ENCODE measurements at regions not wholly inside any gene's neighbourhood (a gene's known extent, or its start where the extent isn't known, plus 50 kb on each side); places are given as distances from the start of the nearest gene placed in this dataset.
A peak's percentile ranks its signal among the peaks of the same experiment; 100 is the strongest.
"Not testable (repeated sequence)": the region's sequence is repeated elsewhere in the genome, so short reads cannot be mapped to it uniquely, and the experiment has no call there.

DNA sequence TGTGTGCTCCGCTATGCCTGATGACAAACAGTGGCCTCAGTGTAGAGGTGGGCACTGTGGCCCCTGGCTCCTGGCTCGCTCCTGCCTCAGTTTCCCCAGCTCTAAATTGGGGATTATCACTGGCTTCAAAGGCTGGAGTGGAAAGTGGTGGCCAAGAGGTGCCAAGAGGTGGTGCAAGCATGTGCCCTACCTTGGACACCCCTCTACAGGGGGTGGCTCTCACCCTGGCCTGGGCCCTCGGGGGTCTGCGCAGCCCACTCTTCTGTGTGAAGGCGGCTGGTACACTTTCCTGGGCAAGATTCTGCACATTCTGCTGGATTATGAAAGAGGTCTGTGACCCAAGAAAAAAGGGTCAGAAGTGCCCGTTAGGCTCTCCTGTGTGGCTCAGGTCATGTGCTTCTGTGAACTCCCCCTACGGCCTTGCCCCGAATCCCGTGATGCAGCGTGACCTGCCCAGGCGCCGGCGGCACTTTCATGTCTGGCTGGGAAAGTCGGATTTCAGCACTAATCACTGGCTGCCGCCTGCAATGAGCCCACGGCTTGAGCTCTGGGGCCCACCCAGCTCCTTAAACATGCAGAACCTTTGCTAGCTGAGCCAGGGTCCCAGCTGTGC is 57.3 kb upstream of the SPN start (continued):
- TF ChIP-seq, protein P1, sequence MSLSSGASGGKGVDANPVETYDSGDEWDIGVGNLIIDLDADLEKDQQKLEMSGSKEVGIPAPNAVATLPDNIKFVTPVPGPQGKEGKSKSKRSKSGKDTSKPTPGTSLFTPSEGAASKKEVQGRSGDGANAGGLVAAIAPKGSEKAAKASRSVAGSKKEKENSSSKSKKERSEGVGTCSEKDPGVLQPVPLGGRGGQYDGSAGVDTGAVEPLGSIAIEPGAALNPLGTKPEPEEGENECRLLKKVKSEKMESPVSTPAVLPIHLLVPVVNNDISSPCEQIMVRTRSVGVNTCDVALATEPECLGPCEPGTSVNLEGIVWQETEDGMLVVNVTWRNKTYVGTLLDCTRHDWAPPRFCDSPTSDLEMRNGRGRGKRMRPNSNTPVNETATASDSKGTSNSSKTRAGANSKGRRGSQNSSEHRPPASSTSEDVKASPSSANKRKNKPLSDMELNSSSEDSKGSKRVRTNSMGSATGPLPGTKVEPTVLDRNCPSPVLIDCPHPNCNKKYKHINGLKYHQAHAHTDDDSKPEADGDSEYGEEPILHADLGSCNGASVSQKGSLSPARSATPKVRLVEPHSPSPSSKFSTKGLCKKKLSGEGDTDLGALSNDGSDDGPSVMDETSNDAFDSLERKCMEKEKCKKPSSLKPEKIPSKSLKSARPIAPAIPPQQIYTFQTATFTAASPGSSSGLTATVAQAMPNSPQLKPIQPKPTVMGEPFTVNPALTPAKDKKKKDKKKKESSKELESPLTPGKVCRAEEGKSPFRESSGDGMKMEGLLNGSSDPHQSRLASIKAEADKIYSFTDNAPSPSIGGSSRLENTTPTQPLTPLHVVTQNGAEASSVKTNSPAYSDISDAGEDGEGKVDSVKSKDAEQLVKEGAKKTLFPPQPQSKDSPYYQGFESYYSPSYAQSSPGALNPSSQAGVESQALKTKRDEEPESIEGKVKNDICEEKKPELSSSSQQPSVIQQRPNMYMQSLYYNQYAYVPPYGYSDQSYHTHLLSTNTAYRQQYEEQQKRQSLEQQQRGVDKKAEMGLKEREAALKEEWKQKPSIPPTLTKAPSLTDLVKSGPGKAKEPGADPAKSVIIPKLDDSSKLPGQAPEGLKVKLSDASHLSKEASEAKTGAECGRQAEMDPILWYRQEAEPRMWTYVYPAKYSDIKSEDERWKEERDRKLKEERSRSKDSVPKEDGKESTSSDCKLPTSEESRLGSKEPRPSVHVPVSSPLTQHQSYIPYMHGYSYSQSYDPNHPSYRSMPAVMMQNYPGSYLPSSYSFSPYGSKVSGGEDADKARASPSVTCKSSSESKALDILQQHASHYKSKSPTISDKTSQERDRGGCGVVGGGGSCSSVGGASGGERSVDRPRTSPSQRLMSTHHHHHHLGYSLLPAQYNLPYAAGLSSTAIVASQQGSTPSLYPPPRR (CRISPR knock-in tag; IDR thresholded peaks at IDR 0.05; ENCODE audit: borderline replicate concordance), result peak; percentile 78; the same call in 1 of the 2 replicates
- 0 out of 2 replicates have a peak, but pooled peaks have one; percentile 50 for TF ChIP-seq ZSCAN29 (CRISPR knock-in tag; conservative IDR thresholded peaks at IDR 0.05)
- TF ChIP-seq ZNF556 (CRISPR knock-in tag; IDR thresholded peaks at IDR 0.05; ENCODE audit: borderline replicate concordance), result 0 out of 2 replicates have a peak, but pooled peaks have one; percentile 37
- peak; percentile 73; the same call in 1 of the 2 replicates for TF ChIP-seq PPARG (CRISPR knock-in tag; conservative IDR thresholded peaks at IDR 0.05)
- TF ChIP-seq, protein P2, sequence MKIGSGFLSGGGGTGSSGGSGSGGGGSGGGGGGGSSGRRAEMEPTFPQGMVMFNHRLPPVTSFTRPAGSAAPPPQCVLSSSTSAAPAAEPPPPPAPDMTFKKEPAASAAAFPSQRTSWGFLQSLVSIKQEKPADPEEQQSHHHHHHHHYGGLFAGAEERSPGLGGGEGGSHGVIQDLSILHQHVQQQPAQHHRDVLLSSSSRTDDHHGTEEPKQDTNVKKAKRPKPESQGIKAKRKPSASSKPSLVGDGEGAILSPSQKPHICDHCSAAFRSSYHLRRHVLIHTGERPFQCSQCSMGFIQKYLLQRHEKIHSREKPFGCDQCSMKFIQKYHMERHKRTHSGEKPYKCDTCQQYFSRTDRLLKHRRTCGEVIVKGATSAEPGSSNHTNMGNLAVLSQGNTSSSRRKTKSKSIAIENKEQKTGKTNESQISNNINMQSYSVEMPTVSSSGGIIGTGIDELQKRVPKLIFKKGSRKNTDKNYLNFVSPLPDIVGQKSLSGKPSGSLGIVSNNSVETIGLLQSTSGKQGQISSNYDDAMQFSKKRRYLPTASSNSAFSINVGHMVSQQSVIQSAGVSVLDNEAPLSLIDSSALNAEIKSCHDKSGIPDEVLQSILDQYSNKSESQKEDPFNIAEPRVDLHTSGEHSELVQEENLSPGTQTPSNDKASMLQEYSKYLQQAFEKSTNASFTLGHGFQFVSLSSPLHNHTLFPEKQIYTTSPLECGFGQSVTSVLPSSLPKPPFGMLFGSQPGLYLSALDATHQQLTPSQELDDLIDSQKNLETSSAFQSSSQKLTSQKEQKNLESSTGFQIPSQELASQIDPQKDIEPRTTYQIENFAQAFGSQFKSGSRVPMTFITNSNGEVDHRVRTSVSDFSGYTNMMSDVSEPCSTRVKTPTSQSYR (CRISPR knock-in tag; IDR thresholded peaks at IDR 0.05; ENCODE audit: borderline replicate concordance), result peak; percentile 81
- TF ChIP-seq, protein P3, sequence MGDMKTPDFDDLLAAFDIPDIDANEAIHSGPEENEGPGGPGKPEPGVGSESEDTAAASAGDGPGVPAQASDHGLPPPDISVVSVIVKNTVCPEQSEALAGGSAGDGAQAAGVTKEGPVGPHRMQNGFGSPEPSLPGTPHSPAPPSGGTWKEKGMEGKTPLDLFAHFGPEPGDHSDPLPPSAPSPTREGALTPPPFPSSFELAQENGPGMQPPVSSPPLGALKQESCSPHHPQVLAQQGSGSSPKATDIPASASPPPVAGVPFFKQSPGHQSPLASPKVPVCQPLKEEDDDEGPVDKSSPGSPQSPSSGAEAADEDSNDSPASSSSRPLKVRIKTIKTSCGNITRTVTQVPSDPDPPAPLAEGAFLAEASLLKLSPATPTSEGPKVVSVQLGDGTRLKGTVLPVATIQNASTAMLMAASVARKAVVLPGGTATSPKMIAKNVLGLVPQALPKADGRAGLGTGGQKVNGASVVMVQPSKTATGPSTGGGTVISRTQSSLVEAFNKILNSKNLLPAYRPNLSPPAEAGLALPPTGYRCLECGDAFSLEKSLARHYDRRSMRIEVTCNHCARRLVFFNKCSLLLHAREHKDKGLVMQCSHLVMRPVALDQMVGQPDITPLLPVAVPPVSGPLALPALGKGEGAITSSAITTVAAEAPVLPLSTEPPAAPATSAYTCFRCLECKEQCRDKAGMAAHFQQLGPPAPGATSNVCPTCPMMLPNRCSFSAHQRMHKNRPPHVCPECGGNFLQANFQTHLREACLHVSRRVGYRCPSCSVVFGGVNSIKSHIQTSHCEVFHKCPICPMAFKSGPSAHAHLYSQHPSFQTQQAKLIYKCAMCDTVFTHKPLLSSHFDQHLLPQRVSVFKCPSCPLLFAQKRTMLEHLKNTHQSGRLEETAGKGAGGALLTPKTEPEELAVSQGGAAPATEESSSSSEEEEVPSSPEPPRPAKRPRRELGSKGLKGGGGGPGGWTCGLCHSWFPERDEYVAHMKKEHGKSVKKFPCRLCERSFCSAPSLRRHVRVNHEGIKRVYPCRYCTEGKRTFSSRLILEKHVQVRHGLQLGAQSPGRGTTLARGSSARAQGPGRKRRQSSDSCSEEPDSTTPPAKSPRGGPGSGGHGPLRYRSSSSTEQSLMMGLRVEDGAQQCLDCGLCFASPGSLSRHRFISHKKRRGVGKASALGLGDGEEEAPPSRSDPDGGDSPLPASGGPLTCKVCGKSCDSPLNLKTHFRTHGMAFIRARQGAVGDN (CRISPR knock-in tag; IDR thresholded peaks at IDR 0.05), result peak; percentile 61
- TF ChIP-seq, protein P4, sequence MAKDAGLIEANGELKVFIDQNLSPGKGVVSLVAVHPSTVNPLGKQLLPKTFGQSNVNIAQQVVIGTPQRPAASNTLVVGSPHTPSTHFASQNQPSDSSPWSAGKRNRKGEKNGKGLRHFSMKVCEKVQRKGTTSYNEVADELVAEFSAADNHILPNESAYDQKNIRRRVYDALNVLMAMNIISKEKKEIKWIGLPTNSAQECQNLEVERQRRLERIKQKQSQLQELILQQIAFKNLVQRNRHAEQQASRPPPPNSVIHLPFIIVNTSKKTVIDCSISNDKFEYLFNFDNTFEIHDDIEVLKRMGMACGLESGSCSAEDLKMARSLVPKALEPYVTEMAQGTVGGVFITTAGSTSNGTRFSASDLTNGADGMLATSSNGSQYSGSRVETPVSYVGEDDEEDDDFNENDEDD (CRISPR knock-in tag; IDR thresholded peaks at IDR 0.05; ENCODE audit: borderline replicate concordance), result peak; percentile 62; the same call in 1 of the 2 replicates
- peak; percentile 87 for TF ChIP-seq GFI1 (CRISPR knock-in tag; IDR thresholded peaks at IDR 0.05; ENCODE audit: borderline replicate concordance)
- peak; percentile 47; the same call in 1 of the 2 replicates for TF ChIP-seq GABPB1 (CRISPR knock-in tag; IDR thresholded peaks at IDR 0.05)
- TF ChIP-seq SALL1 (CRISPR knock-in tag; IDR thresholded peaks at IDR 0.05), result peak; percentile 76
- 0 out of 2 replicates have a peak, but pooled peaks have one; percentile 75 for TF ChIP-seq ZNF230 (CRISPR knock-in tag; IDR thresholded peaks at IDR 0.05)
- TF ChIP-seq GATAD2A (CRISPR knock-in tag; IDR thresholded peaks at IDR 0.05), result peak; percentile 91
- TF ChIP-seq ZSCAN9 (CRISPR knock-in tag; IDR thresholded peaks at IDR 0.05; ENCODE audit: borderline replicate concordance), result peak; percentile 83
- TF ChIP-seq TBX2 (CRISPR knock-in tag; IDR thresholded peaks at IDR 0.05; ENCODE audit: borderline replicate concordance), result peak; percentile 90
- TF ChIP-seq FOXA1 (IDR thresholded peaks at IDR 0.05), result not testable (repeated sequence)
- TF ChIP-seq FOXA1 (CRISPR knock-in tag; IDR thresholded peaks at IDR 0.05), result peak; percentile 40; the same call in 1 of the 2 replicates
- TF ChIP-seq FOXA3 (CRISPR knock-in tag; IDR thresholded peaks at IDR 0.05), result peak; percentile 72

All from HepG2 (cell line).